HG02973 (cell line): ENCODE measurements at regions not wholly inside any gene's neighbourhood (a gene's known extent, or its start where the extent isn't known, plus 50 kb on each side); places are given as distances from the start of the nearest gene placed in this dataset.

ENCODE experiments used
- ATAC-seq: cut with Tn5 transposase; IDR thresholded peaks from one replicate; pipeline ENCODE4 v1.9.1; 2021; ENCODE audit warnings: moderate library complexity; ENCODE audit not compliant: unreplicated experiment

- no peak for ATAC-seq
These were observed 874.1 kb downstream of the GRM8 start for GRCh38 chr7:126378642-126379041.

- ATAC-seq = peak; percentile 72
These were observed 882.6 kb downstream of the GRM8 start for GRCh38 chr7:126370038-126370668.

- ATAC-seq = no peak
These were observed 890.0 kb downstream of the GRM8 start for GRCh38 chr7:126362746-126363145.

- ATAC-seq = no peak
These were observed 891.6 kb downstream of the GRM8 start for GRCh38 chr7:126361183-126361582.

- no peak for ATAC-seq
These were observed 912.9 kb downstream of the GRM8 start for GRCh38 chr7:126339813-126340212.

GRCh38 chr7:126305671-126306070, 947.1 kb downstream of the GRM8 start:
- no peak for ATAC-seq

GRCh38 chr7:126303926-126304325, 948.8 kb downstream of the GRM8 start:
- ATAC-seq = no peak

- ATAC-seq = no peak
These were observed 950.1 kb downstream of the GRM8 start for GRCh38 chr7:126302639-126303038.

GRCh38 chr7:126286317-126286716, 966.4 kb downstream of the GRM8 start:
- no peak for ATAC-seq

- ATAC-seq = no peak
These were observed 1016.5 kb downstream of the GRM8 start for GRCh38 chr7:126236261-126236660.

GRCh38 chr7:126228356-126229061, 1024.2 kb downstream of the GRM8 start:
- no peak for ATAC-seq

- no peak for ATAC-seq
These were observed 1025.1 kb downstream of the GRM8 start for GRCh38 chr7:126227643-126228042.

- ATAC-seq = no peak
These were observed 1025.7 kb downstream of the GRM8 start for GRCh38 chr7:126227055-126227454.

- ATAC-seq = no peak
These were observed 1029.0 kb downstream of the GRM8 start for GRCh38 chr7:126223729-126224128.

- no peak for ATAC-seq
These were observed 1030.0 kb downstream of the GRM8 start for GRCh38 chr7:126222782-126223181.

GRCh38 chr7:126215785-126216184, 1037.0 kb downstream of the GRM8 start:
- ATAC-seq = no peak

GRCh38 chr7:126213876-126214275, 1038.9 kb downstream of the GRM8 start:
- ATAC-seq = no peak

GRCh38 chr7:126211875-126212274, 1040.9 kb downstream of the GRM8 start:
- no peak for ATAC-seq

- no peak for ATAC-seq
These were observed 1042.0 kb downstream of the GRM8 start for GRCh38 chr7:126210707-126211106.

- no peak for ATAC-seq
These were observed 1049.6 kb downstream of the GRM8 start for GRCh38 chr7:126203185-126203584.

- ATAC-seq = no peak
These were observed 1050.6 kb downstream of the GRM8 start for GRCh38 chr7:126202177-126202576.

GRCh38 chr7:126185959-126186580, 1066.7 kb downstream of the GRM8 start:
- no peak for ATAC-seq
